HCT116 (cell line): ENCODE measurements at regions not wholly inside any gene's neighbourhood (a gene's known extent, or its start where the extent isn't known, plus 50 kb on each side); places are given as distances from the start of the nearest gene placed in this dataset.

Experiments used
- CEBPB ChIP-seq: IDR thresholded peaks from 2 replicates; pipeline ENCODE4 v1.6.1; 2012; ENCODE audit warnings: low read depth
- CTCF ChIP-seq, 3 experiments: fragments of 200-600 bp in 1 of 3; sonication (generic) in 1 of 3; IDR thresholded peaks in 2 of 3; conservative IDR thresholded peaks in 1 of 3; 2 replicates each; pipeline ENCODE4 v1.5.1; 2012 to 2017; ENCODE audit warnings: low read depth in 2 of 3, low read length in 2 of 3, antibody characterized with exemption in 1 of 3, borderline replicate concordance in 1 of 3, control low read depth in 1 of 3, mild to moderate bottlenecking in 1 of 3, mixed read lengths in 1 of 3, mixed run types in 1 of 3, moderate library complexity in 1 of 3; ENCODE audit not compliant: insufficient read depth in 1 of 3
- EGR1 ChIP-seq: IDR thresholded peaks from 2 replicates; pipeline ENCODE4 v1.6.1; 2012; ENCODE audit warnings: low read depth
- EZH2 ChIP-seq: fragments of 200-600 bp; sonication (generic); IDR thresholded peaks from 2 replicates; pipeline ENCODE4 v1.6.1; 2017; ENCODE audit warnings: antibody characterized with exemption, mixed run types
- JUND ChIP-seq: IDR thresholded peaks from 2 replicates; pipeline ENCODE4 v1.6.1; 2012
- POLR2A ChIP-seq: IDR thresholded peaks from 2 replicates; pipeline ENCODE4 v1.7.0; 2011; ENCODE audit warnings: borderline replicate concordance; ENCODE audit not compliant: insufficient read depth, insufficient read length; ENCODE audit errors: extremely low read depth
- POLR2AphosphoS5 ChIP-seq: IDR thresholded peaks from 2 replicates; pipeline ENCODE4 v1.6.1; 2011; ENCODE audit warnings: mild to moderate bottlenecking, low read depth, low read length, moderate library complexity
- SRF ChIP-seq: IDR thresholded peaks from 2 replicates; pipeline ENCODE4 v1.6.1; 2012; ENCODE audit warnings: low read depth

GRCh38 chr12:75666939-75667334 is 155.5 kb upstream of the KRR1 start:
- no peak for TF ChIP-seq EZH2
- TF ChIP-seq CTCF (IDR thresholded peaks at IDR 0.05 in 2 of 3, conservative IDR thresholded peaks at IDR 0.05 in 1 of 3; ENCODE audit: borderline replicate concordance in 1 of 3, insufficient read depth in 1 of 3, low read depth in 2 of 3, low read length in 2 of 3) = no peak
- TF ChIP-seq SRF = no peak
- TF ChIP-seq EGR1 = peak; percentile 85
- peak; percentile 66 for TF ChIP-seq POLR2AphosphoS5
- peak; percentile 61 for TF ChIP-seq JUND
- 0 out of 2 replicates have a peak, but pooled peaks have one; percentile 34 for TF ChIP-seq CEBPB
- TF ChIP-seq POLR2A = no peak
